ENCODE measurements at regions not wholly inside any gene's neighbourhood (a gene's known extent, or its start where the extent isn't known, plus 50 kb on each side); places are given as distances from the start of the nearest gene placed in this dataset.

GRCh38 chr15:95096651-95097050, 865.3 kb downstream of the MCTP2 start:
- no peak for DNase-seq

GRCh38 chr15:95097361-95097760, 866.0 kb downstream of the MCTP2 start:
- DNase-seq = no peak

GRCh38 chr15:95105229-95105628, 873.9 kb downstream of the MCTP2 start:
- DNase-seq = no peak

DNA sequence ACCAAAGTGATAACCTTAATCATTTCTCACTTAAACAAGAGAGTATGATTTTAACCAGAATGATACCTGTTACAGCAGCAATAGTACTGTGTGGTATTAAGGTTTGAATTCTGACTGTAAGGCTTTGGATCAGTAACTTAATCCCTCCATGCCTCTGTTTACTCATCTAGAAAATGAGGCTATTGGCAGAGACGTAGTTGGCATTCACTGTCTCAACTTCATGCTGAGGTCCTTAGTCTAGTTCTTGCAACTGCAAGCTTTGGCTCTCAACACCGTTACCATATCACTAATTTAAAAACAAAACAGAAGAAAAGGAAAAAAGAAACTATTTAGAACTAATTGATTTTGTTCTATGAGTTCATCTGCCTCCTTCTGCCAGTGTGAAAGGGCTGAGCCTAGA, 875.4 kb downstream of the MCTP2 start:
- DNase-seq = no peak

GRCh38 chr15:95108673-95109072, 877.3 kb downstream of the MCTP2 start:
- DNase-seq = no peak

- DNase-seq = no peak
These were observed 880.6 kb downstream of the MCTP2 start for GRCh38 chr15:95111969-95112368.

DNA sequence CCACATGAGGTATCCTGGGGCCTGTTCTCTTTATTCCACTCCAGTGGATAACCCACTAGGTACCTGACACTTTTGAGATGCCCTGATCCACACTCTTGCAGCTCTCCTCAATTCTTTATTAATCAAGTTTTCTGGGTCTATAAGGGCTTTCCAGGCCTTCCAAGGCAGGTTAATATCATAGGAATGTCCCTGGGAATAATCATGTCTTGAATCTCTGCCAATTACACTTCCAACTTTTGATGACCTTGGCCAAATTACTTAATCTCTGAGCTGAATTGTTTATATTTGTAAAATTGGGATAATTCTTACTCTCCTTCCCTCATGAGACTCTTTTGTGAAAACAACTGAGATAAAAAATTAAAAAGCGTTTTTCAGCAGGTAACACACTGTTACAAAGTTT, 881.7 kb downstream of the MCTP2 start:
- no peak for DNase-seq

GRCh38 chr15:95119041-95119610, 887.8 kb downstream of the MCTP2 start:
- no peak for DNase-seq

- no peak for DNase-seq
These were observed 889.2 kb downstream of the MCTP2 start for GRCh38 chr15:95120595-95120994.

GRCh38 chr15:95121191-95121590, 889.8 kb downstream of the MCTP2 start:
- DNase-seq = no peak

DNA sequence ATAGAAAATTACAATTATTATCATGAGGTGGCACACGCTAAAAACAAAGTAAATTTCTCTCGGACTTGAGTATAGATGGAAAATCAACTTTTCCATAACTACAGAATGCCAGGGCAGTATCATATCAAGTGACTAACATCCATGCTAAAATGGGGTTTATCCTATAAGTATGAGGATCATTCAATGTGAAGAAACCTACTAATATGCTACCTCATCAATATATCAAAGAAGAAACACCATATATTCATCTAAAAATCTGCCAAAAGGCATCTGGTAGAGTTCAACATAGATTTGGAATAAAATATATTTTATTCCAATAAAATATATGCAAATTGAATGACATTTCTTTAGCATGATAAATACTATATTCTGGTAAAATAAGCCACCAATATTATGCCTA, 894.4 kb downstream of the MCTP2 start:
- DNase-seq = no peak

- no peak for DNase-seq
These were observed 896.0 kb downstream of the MCTP2 start for GRCh38 chr15:95127356-95127755.

DNA sequence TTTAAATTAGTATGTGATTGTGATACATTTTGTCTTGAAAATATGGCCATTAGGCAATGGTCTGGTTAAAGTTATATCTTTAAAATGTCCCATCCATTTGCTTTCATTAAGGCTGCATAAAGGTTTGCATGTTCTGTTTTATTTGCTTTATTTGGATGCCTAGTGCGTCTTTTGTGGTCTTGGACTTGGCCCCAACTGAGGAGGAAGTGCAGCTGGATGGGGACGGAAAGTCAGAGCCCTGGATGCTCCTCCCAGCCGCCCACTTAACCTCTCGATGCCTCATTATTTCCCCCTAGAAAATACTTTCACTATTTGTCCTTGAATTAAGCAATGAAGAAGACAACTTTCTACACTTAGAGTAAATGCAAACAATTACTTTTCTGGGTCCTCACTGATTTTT, 898.2 kb downstream of the MCTP2 start:
- no peak for DNase-seq

DNA sequence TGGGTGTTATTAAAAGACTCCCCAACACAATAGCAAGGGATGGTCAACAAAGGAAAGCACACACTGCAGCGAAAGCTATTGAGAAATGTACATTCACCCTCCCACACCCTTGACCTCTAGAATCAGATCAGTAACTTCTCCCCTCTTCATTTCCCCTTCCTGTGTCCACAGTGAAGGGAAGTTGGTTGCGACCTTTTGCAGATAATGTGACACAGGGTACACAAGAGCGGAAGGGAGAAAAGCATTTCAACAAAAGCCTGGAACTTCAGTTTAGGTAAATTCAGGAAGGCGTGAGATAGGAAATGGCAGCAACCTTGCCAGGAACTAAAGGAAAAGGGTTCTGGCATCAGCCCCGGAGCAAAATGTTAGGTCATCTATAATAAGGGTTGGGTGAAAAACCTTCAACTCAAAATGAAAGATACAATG, 899.8 kb downstream of the MCTP2 start:
- DNase-seq = no peak

DNA sequence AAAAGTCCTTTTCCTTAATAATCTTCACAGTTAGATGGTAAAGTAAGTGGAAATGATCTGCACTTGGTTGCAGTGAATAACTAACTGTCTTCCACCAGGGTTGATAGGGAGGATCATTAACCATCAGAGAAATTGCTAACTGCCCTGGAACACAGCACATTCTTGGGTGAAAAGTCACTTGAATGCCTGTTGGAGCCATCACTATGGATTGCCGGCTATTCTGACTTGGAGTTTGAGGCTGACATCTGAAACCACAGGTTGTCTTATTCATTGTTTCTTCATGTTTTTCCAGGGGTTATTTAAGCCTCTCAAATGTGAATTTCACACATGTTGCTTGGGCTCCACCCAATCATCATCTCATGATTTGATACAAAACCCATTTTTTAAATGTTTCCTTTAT, 901.4 kb downstream of the MCTP2 start:
- DNase-seq = no peak

DNA sequence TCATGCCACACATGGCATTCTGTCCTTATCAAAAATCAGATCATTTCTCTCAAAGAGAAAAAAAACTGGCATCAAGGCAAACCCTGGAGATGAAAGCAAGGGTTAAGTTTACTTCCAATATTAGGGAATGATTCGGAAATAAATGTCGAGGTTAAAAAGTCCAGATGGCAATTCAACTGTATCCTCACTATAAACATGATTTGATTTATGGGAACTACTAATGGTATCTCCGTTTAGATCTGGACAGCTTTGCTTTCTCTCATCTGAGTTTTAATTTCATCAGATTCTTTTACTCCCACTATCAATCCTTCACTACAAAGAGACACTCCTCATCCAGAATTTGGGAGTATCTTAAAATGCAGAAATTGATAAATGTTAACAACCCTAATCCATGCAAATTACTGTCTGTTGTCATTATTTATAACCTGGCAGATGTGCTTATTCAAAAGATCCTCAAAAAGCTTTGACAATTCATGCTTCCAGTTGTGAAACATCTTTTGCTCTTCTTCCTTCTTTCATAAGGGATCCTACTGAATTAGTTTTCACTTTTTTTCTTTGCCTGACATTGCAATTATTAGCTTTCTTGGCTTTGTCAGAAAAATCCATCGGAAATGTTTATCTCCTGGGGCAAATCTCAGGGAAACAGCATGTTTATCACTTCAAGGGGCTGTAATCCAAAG, 903.2 kb downstream of the MCTP2 start:
- no peak for DNase-seq

GRCh38 chr15:95138604-95139270, 907.4 kb downstream of the MCTP2 start:
- no peak for DNase-seq

DNA sequence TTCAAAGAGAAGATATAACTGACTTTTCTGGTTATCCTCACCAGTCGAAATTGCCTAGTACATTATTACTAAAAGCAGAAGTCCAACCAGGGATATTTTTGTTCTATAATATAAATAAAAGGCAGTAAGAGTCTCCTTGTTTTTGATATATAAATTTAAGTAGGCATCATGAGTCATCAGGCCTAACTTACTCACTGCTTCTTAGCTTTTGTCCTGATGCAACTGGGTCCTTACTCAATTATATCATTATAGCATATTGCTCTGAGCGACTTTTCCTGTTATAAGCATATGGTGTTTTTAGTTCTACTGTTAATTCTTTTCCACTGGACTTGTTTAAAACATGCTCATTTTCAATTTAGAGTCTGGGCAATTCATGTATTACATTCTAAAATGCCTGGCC, 910.1 kb downstream of the MCTP2 start:
- DNase-seq = no peak

GRCh38 chr15:95142531-95142930, 911.2 kb downstream of the MCTP2 start:
- DNase-seq = no peak

- no peak for DNase-seq
These were observed 915.1 kb downstream of the MCTP2 start for GRCh38 chr15:95146481-95146880.

GRCh38 chr15:95148183-95148582, 916.8 kb downstream of the MCTP2 start:
- DNase-seq = no peak

DNA sequence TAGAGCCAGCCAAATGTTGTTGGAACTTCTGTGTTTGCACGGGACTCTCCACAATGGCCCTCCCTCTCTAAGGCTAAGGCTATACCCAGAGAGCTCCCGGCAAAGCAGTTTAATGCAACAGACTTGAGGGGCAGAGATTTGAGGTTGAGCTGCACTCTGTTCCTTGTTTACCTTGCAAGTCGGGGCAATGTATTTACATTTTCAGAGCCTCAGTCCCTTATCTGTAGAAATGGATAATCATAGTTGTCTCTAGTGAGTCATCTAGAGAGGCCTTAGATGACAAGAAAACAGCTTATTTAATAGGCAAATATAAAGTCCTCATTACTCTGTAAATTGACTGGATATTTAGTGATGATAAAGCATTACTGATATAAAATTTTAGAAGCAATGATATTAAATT, 917.7 kb downstream of the MCTP2 start:
- no peak for DNase-seq

GRCh38 chr15:95149771-95150170, 918.4 kb downstream of the MCTP2 start:
- no peak for DNase-seq

GRCh38 chr15:95150466-95150865, 919.1 kb downstream of the MCTP2 start:
- DNase-seq = no peak

DNA sequence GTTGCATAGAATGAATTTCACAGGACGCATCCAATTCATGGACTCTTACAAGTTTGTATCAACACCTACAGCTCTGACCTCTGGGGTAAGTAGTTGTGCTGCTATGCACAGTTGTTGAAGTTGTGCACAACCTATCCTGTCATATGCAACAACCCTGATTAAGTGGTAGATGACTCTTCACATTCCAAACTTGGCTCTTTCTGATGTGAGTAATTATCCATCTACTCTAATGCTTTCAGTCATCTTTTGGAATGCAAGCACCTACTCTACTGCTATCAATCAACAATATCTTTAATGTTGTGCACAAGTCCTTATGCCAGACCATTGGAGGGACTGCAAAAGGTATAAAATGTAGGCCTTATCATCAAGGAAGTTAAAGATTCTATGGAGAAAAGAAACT, 921.4 kb downstream of the MCTP2 start:
- DNase-seq = no peak

Measured in stimulated activated naive CD4-positive, alpha-beta T cell treated with Interleukin-2 at 50 U/mL for 16 hours (primary cell).